Endothelial cell (in vitro differentiated cells): ENCODE measurements at regions not wholly inside any gene's neighbourhood (a gene's known extent, or its start where the extent isn't known, plus 50 kb on each side); places are given as distances from the start of the nearest gene placed in this dataset.

Source experiments
- DNase-seq: peaks from one replicate; pipeline ENCODE4 v3.0.0; 2021; ENCODE audit warnings: low spot score
- H3K27ac Mint-ChIP-seq: one replicate; pipeline ENCODE4 v1.8.0; 2021; ENCODE audit warnings: mixed read lengths, inconsistent platforms; ENCODE audit not compliant: unreplicated experiment
- H3K27me3 Mint-ChIP-seq: one replicate; pipeline ENCODE4 v1.8.0; 2021; ENCODE audit warnings: mild to moderate bottlenecking, moderate library complexity, mixed read lengths, inconsistent platforms; ENCODE audit not compliant: unreplicated experiment
- H3K36me3 Mint-ChIP-seq: one replicate; pipeline ENCODE4 v1.8.0; 2021; ENCODE audit warnings: mild to moderate bottlenecking, low read depth, mixed read lengths, inconsistent platforms; ENCODE audit not compliant: unreplicated experiment
- H3K4me1 Mint-ChIP-seq: one replicate; pipeline ENCODE4 v1.8.0; 2021; ENCODE audit warnings: mild to moderate bottlenecking, mixed read lengths, inconsistent platforms; ENCODE audit not compliant: unreplicated experiment
- H3K4me3 Mint-ChIP-seq: one replicate; pipeline ENCODE4 v1.8.0; 2021; ENCODE audit warnings: mild to moderate bottlenecking, mixed read lengths, inconsistent platforms; ENCODE audit not compliant: unreplicated experiment
- H3K9me3 Mint-ChIP-seq: one replicate; pipeline ENCODE4 v1.8.0; 2021; ENCODE audit warnings: mixed read lengths, inconsistent platforms; ENCODE audit not compliant: unreplicated experiment
- CTCF ChIP-seq: fragments of 200-600 bp; sonication (generic); IDR thresholded peaks from one replicate; pipeline ENCODE4 v1.5.0; 2021; ENCODE audit warnings: antibody characterized with exemption; ENCODE audit not compliant: unreplicated experiment

- Mint-ChIP-seq H3K9me3 (no peaks in the 10 kb centered on the region), H3K27me3 (peaks cover 3% of the 10 kb centered on the region), H3K27ac (no peak overlapping the region)
These were observed 78.3 kb upstream of the ZNF280D start for GRCh38 chr15:56811586-56811985.

GRCh38 chr15:56808160-56808559, 74.9 kb upstream of the ZNF280D start:
- H3K4me3 Mint-ChIP-seq, result no peak overlapping the region
- no peaks in the 10 kb centered on the region for H3K4me1 Mint-ChIP-seq
- no peak overlapping the region for H3K27ac Mint-ChIP-seq
- H3K36me3 Mint-ChIP-seq, result no peaks in the 10 kb centered on the region
- DNase-seq, result no peak
- no peak for TF ChIP-seq CTCF
- no peaks in the 10 kb centered on the region for H3K9me3 Mint-ChIP-seq
- peaks cover 2% of the 10 kb centered on the region for H3K27me3 Mint-ChIP-seq

More at GRCh38 chr15:56811586-56811985, 78.3 kb upstream of the ZNF280D start:
- no peak for TF ChIP-seq CTCF
- no peaks in the 10 kb centered on the region for H3K4me1 Mint-ChIP-seq
- H3K36me3 Mint-ChIP-seq, result no peaks in the 10 kb centered on the region
- DNase-seq, result no peak
- H3K4me3 Mint-ChIP-seq, result no peak overlapping the region

DNA sequence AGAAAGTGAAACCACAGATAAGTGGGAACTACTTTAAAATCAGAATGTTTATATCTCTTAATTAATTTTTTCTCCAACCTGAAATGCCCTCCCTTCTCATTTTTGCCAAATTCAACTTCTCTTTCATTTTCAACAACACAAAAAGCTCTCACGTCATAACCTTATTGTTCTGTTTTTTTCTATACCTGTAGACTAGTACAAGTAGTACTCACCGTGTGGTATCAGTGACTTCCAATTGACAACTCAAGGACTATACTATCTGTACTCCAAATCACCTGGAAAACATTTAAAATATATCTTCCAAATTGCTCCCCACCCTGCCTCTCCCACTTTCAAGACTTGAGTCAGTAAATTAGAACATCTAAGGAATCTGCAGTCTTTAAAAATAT, 72.8 kb upstream of the ZNF280D start:
- Mint-ChIP-seq H3K4me3 (no peak overlapping the region), H3K36me3 (no peaks in the 10 kb centered on the region), H3K27ac (no peak overlapping the region), H3K9me3 (no peaks in the 10 kb centered on the region), H3K4me1 (no peaks in the 10 kb centered on the region), H3K27me3 (peaks cover 2% of the 10 kb centered on the region)
- TF ChIP-seq CTCF, result no peak
- no peak for DNase-seq

GRCh38 chr15:56805466-56806147, 72.3 kb upstream of the ZNF280D start:
- TF ChIP-seq CTCF, result no peak
- H3K27me3 Mint-ChIP-seq, result no peaks in the 10 kb centered on the region
- DNase-seq, result no peak
- H3K9me3 Mint-ChIP-seq, result no peaks in the 10 kb centered on the region
- no peak overlapping the region for H3K27ac Mint-ChIP-seq
- H3K4me1 Mint-ChIP-seq, result no peaks in the 10 kb centered on the region
- H3K36me3 Mint-ChIP-seq, result no peaks in the 10 kb centered on the region
- H3K4me3 Mint-ChIP-seq, result no peak overlapping the region

DNA sequence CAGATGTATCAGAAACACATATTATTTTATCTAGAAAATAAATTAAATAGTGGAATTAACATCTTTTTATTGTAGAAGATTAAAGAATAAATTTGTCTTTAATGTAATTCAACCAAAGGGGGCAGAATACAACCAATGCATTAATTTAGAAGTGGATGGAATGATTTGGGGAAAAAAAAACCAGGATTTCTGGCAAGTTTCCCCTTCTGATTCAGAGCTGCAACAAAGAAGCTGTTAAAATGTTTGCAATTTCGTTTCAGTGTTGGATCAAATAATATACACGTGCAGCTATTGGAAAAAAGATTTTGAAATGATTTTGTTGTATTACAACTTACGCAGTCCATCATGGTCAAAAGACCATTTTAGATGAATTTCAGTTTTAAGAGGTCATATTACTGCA, 71.6 kb upstream of the ZNF280D start:
- no peak for TF ChIP-seq CTCF
- Mint-ChIP-seq H3K4me3 (no peak overlapping the region), H3K4me1 (no peaks in the 10 kb centered on the region), H3K27ac (no peak overlapping the region), H3K27me3 (no peaks in the 10 kb centered on the region), H3K9me3 (no peaks in the 10 kb centered on the region), H3K36me3 (no peaks in the 10 kb centered on the region)
- DNase-seq, result no peak
